Activated CD4-positive, alpha-beta T cell treated with anti-CD3 and anti-CD28 coated beads, Interleukin-10, Interleukin-2, amounts not matched to agents 100 ng/mL and 50 ng/mL, durations not matched to agents 16 hours and 8 hours (primary cell): ENCODE measurements at regions not wholly inside any gene's neighbourhood (a gene's known extent, or its start where the extent isn't known, plus 50 kb on each side); places are given as distances from the start of the nearest gene placed in this dataset.
"Not testable (repeated sequence)": the region's sequence is repeated elsewhere in the genome, so short reads cannot be mapped to it uniquely, and the experiment has no call there.

Source experiments
- DNase-seq: peaks from one replicate; pipeline ENCODE4 v3.0.0-alpha.2; 2020

DNA sequence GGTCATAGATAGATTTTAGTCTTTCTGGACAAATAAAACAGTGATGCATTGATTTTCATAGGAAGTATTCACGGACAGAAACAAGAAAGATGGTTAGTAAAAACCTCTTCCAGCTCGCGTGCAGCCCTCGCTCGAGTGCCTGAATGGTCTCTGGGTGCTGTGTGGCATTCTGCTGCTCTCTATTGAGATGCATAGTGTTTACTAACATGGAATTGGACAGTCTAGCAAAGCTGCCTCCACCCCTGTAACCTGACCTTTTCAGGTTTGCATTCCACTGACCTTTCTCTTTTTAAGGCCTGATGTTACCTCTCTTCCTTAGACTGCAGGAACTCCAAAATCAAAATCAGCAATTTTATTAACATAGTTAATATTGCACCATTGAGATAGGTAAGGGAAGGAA, 643.4 kb downstream of the JRKL start:
- DNase-seq: no peak

DNA sequence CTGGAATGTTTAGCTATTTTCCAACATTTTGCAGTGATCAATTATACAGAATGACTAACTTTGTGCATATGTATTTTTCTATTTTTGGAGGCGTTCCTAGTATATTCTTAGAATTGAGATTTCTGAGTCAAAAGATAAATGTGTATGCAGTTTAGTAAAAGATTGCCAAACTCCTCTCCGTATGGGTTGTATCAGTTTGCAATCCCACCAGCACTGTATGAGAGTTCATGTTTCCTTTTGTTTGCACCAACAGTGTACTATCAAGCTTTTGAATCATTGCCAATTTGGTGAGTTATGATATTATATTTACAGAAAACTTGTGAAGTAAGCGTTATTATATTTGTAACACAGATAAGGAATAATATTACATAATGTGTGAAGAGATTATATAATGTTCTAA, 658.7 kb downstream of the JRKL start:
- DNase-seq: no peak

DNA sequence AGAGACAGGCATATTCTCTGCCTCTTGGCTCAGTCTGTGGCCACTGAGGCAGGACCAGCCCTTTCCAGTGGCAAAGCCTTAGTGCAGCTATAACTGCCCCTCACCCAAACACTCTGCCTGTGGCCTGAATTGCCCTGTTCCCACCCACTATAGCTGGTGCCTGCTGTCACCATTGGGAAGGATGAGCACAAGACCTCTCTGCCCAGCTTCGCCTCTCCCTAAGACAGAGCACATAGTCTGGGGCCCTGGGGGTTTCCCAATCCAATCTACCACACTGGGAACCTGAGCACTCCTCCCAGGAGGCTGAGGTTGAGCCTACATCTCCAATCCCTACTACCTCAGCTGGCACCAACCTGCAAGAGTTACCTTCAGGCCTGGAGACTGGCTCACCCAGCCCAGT, 670.4 kb downstream of the JRKL start:
- DNase-seq: no peak

DNA sequence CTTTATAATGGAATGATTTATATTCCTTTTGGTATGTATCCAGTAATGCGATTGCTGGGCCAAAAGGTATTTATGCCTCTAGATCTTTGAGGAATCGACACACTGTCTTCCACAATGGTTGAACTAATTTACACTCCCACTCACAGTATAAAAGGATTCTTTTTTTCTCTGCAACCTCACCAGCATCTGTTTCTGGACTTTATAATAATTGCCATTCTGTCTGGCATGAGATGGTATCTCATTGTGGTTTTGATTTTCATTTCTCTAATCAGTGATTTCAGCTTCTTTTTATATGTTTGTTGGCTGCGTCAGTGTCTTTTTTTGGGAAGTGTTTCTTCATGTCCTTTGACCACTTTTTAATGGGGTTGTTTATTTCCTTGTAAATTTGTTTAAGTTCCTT, 679.3 kb downstream of the JRKL start:
- no peak for DNase-seq

DNA sequence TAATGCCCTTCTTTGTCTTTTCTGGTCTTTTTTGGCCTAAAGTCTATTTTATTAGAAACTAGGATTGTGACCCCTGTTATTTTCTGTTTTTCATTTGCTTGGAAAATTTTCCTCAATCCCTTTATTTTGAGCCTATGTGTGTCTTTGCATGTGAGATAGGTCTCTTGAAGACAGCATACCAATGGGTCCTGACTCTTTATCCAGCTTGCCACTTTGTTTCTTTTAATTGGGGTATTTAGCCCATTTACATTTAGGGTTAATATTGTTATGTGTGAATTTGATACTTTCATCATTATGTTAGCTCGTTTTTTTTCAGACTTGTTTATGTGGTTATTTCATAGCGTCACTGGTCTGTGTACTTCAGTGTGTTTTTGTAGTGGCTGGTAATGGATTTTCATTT, 682.6 kb downstream of the JRKL start:
- DNase-seq: no peak

DNA sequence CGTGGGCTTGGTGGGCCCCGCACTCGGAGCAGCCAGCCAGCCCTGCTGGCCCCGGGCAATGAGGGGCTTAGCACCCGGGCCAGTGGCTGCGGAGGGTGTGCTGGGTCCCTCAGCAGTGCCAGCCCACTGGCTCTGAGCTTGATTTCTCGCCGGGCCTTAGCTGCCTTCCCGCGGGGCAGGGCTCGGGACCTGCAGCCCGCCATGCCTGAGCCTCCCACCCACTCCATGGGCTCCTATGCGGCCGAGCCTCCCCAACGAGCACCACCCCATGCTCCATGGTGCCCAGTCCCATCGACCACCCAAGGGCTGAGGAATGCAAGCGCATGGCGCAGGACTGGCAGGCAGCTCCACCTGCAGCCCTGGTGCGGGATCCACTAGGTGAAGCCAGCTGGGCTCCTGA, 686.9 kb downstream of the JRKL start:
- not testable (repeated sequence) for DNase-seq

DNA sequence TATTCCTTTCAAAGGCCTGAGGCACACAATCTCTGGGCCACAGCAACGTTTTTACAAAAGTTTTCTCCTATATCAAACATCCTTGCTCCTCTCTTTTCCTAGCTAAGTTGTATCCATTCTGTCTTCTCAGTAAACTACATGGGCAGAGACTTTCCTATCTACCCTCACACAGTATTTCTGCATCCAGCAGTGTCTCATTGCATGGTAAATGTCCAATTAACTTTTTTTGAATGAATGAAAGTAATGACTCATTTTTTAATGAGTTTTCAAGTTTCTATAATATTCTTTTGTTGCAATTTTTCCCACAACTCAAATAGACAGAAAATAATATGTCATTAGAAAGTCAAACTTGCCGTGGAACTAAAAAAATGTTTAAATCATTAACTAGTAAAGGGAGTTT, 688.6 kb downstream of the JRKL start:
- DNase-seq: no peak

DNA sequence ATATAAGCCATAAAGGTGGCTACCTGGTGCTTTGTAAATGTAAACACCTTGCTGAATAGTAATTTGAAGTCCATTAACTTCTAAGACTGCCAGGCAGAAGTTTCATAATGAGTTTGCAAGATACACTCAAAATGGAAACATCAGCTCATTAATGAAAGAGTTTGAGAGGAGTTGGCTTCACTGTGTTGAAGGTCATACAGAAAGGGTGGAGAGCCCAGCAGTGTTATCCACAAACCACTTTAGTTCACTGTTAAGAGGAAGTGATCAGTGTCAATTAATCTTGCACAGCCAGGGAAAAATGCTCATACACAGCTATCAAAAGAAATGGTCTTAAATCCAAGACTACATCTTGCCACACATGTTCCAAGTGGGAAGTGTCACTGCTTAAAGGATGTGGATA, 689.4 kb downstream of the JRKL start:
- DNase-seq: no peak

DNA sequence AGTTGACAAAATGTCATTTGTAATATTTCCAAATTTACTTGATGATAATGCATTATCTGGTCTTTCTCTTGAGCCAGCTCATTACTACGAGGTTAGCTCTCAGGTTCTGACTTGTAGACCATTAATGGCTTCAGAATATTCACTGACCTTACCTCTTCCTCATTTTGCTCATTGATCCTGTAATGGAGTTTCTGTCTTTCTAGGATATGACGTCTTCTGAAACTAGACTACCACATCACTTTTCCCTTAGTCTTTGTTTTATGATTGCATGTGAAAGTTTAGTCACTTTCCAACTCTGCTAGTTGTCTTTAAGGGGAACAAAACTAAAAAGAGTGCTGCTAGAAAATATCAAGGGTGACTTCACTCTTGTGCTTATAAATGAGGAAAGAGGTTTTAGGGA, 697.6 kb downstream of the JRKL start:
- no peak for DNase-seq

DNA sequence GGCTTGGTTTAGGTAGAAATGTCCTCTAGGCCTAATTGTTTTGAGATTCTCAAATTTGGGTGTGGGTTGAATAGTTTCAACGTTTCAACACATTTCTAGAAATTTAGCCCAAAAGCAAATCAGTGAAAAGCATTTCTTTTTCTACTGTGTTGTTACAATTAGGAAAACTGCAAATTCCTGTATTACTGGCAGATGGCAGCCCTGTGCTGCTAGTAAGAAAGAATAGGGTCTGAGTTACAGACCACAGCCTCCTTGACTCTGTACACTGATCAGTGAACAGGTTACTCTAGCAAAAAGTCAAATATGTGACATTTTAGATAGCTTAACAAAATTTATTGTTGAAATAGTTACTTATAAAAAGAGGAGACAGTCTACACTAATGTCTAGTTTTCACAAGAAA, 703.0 kb downstream of the JRKL start:
- no peak for DNase-seq

DNA sequence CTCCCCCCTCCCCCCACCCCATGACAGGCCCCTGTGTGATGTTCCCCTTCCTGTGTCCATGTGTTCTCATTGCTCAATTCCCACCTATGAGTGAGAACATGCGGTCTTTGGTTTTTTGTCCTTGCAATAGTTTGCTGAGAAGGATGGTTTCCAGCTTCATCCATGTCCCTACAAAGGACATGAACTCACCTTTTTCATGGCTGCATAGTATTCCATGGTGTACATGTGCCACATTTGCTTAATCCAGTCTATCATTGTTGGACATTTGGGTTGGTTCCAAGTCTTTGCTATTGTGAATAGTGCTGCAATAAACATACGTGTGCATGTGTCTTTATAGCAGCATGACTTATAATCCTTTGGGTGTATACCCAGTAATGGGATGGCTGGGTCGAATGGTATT, 712.4 kb downstream of the JRKL start:
- DNase-seq: not testable (repeated sequence)

DNA sequence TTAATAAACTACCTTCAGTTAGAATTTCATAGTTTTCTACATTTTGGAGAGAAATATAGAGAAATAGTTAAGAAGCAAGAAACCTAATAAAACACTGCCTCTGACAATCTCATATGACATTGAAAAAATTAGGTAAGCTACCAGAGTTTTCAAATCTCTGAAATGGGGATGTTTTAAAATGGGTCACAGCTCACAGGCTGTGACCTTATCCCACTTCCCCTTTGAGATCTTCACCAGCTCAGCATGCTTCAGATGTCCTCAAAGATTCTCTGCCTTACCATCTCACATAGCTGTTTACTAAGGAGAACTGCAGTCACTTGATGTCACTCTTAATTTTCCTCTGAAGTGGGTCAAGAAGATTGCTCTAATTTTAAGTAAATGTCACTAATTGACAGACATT, 717.8 kb downstream of the JRKL start:
- DNase-seq: no peak

DNA sequence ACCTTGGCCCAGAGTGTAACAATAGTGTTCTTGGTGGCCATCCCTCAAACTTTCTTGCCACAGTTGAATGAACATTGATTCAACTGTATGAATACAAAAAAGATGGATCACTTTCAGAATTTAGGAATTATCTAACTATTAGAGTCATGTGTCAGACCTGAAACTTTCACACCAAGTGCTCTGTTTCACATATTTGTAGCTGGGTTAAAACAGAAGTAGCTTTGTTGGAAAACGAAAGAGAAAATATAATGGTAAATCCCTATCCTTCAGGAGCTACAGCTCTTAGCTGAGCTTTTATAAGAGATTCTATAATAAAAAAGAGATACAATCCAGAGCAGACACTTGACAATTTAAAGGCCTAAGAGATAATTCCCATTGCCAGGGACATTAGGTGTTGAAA, 719.3 kb downstream of the JRKL start:
- DNase-seq: no peak

DNA sequence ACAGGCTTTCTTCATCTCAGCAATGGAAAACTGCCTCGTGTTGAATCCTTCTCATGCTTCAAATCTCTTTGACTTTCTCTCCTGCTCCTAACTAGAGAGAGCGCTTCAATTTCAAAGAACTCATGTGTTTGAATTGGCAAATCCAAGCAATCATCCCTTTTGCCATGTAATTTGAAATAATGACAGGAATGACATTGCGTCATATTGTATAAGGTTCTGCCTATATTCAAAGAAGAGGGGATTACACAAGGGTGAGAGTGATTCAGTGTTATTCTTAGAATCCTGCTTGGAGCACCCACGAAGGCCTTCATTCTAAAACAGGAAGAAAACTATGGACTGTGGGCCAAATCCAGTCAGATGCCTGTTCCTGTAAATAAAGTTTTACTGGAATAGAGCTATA, 720.6 kb downstream of the JRKL start:
- no peak for DNase-seq

DNA sequence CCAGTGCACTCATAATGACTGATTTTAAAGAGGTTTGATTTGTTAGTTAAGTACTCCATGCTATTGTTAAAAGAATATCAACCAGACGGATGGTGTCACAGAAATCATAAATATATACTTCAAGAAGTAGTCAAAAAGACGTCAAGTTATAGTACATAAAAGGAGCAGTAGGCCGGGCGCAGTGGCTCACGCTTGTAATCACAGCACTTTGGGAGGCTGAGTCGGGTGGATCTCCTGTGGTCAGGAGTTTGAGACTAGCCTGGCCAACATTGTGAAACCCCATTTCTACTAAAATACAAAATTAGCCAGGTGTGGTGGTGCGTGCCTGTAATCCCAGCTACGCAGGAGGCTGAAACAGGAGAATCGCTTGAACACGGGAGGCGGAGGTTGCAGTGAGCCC, 721.7 kb downstream of the JRKL start:
- no peak for DNase-seq

DNA sequence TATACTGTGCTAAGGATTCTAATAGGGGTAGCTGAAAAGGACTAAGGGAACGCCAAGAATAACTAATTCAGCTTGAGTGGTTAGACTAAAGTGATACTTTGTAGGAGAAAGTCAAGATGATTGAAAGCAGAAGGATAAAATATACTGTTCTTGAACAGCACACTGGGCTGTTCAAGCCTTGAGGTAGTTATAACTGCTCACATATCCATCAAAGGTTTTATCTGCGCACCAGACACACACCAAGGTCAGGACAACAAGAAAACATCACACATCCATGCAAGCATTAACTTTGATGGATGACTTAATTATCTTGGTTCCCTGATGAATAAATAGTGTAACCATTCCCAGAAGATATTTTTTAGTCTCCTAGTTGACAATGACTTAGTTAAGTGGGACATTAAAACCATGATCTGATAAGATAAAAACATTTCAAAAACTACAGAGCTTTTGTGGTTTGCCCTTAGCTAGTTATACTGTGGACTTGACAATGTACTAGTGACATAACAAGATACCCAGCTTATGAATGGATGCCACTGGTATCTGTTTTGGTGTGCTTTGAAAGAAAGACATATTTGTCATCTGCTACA, 728.9 kb downstream of the JRKL start:
- DNase-seq: no peak

DNA sequence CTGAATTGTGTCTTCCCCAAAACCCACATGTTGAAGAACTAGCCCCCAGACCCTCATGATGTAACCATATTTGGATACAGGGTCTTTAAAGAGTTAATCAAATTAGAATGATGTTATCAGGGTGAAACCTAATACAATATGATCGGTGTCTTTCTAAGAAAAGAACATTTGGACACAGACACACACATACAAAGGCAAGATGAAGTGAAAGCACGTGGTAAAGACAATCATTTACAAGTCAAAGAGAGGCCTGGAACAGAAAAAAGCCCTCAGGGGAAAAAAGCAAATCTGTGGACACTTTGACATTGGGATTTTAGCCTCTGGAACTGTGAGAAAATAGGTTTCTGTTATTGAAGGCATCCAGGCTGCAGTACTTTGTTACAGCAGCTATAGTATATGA, 733.4 kb downstream of the JRKL start:
- no peak for DNase-seq

DNA sequence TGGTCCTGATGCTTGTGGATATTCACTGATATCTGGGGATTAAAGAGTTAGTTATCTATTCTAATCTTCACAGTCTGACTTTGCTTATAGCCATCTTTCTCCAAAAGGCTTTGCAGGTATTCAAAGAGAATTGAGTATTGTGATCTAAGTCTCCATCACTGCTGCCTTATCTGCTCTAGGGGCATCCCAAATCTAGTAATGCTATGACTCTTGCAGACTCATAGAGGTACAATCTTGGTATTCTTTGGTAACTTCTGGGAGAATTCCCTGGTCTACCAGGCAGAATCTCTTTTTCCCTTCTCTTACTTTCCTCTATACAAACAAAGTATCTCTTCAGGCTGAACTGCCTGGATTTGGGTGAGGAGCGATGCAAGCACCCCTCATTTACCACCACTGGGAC, 746.3 kb downstream of the JRKL start:
- no peak for DNase-seq

DNA sequence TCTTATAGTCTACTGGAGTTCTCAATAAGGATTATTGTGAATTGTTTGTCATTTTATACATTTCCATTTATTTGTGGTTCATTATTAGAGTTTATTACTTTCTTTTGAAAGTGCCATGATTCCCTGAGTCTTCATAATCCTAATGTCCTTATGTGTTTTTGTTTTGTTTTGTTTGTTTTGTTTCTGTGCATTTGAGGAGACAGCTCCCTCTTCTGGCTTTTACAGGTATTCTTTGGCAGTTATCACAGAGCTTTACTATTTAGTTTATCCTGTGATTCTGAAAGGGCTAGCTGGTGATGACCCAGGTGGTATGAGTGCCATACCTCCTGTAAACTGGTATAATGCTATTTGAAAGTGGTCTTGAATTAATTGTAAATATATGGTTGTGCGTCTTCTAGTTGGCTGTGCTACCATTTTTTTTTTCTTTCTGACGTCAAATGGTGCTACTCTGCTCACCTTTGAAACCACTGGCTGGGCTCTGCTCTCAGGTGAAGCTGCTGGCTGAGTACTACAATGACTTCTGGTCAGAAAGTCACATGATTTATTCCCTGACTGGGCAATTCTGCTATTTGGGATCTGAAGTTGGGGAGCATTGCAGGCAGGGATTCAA, 751.2 kb downstream of the JRKL start:
- no peak for DNase-seq

DNA sequence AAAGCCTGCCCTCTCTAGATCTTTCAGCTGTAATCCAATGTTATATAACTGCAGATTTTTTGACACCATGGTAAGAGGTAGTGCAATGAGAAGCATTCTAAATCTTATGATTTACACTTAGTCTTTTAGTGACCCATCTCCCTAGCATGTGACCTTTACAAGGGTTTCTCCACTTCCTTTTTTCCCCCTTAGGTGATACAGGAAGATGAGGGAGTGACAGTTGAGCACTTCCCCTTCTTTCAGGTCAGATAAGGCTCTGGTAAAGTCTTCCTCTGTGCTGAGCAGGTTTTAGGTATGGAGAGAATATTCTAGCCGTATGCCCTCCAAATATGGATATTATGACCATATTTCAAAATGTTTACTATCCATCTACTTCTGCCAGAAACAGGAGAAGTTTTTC, 753.6 kb downstream of the JRKL start:
- no peak for DNase-seq

DNA sequence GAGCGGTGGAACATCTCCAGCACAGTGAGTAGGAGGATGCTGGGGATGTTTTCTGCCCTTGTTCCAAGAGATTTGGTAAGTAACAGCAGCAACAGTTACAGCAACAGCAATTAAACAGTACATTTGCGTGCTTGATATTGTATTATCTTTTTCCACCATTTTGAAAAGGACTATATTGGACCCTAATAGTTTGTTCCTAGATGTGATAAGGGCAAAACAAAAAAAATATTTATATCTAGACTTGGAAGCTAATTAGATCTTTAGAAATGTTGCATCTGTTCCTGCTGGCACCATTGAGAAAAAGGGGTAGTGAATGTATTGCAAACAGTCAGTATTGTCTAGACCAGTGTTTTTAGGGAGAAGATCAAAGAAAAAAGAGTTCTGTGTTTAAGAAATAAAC, 759.9 kb downstream of the JRKL start:
- no peak for DNase-seq

DNA sequence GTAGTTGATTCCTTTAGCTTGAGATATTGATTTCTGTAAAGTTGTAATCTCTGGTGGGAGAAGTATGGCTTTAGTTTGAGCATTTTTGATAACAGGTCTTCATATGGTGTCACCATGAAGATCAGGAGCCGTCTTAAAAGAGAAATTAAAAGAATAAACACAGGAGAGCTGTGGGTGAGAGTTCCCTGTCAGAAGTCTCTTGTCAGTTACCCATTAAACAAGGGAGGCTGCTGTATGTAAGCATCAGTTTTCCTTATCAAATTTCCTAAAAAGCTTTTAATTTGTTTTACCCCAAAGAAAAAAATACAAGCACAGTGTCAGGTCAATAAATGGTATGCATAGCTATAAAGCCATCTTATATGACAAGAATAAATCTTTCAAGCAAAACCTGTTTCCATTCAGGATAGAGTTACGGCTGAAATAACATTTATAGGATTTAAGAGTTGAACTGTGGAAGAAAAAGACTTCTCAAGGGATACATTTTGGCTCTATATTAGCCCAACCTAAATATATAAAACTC, 767.5 kb downstream of the JRKL start:
- no peak for DNase-seq

DNA sequence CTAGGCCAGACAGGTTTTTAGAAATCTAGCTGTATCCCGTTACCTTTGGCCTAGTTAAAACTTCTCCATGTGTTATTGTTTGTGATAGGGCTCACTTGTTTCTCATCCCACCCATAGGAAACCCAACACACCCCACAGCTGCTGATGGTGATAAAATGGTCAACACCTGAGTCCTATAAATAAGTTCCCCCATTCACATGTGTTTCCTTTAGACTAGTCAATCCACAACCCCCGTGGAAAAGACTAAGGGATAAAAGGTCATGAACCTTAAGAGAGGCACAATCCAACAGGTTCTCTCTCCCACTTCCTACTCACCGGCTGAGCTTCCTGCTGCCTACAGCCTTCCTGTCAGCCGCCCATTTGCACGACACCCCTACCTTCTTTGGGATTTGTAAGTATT, 768.4 kb downstream of the JRKL start:
- DNase-seq: no peak

DNA sequence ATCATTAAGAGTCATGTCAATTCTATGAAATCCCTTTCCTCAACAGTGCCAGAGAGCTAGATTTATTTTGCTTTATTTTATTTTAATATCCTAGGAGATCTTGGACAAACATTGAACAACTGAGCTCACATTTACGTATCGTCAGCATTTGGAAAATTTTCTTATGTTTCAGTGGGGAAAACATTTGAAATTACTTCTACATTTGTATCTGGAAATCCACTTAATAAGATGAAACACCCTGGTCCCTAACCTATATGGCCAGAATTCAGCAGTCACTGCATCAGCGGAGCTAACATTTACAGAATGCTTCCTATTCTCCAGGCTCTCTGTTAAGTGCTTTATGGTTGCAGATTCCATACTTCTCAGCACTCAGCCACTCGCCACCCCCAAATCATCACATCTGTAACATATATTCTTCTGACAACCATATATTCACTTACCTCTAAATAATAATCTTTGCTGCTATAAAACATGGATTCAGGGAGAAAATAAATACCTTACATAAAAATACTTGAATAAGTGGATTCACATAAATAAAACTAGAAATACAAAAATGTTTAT, 773.9 kb downstream of the JRKL start:
- DNase-seq: no peak
